B cell (primary cell): ENCODE measurements at regions not wholly inside any gene's neighbourhood (a gene's known extent, or its start where the extent isn't known, plus 50 kb on each side); places are given as distances from the start of the nearest gene placed in this dataset.

Experiments
- EZH2 ChIP-seq: IDR thresholded peaks from 2 replicates; pipeline ENCODE4 v1.6.1; 2012; ENCODE audit warnings: borderline replicate concordance, low read depth, mild to moderate bottlenecking, moderate library complexity, low read length; ENCODE audit not compliant: insufficient read depth, poor library complexity, severe bottlenecking
- TF ChIP-seq, protein P1 (sequence below): fragments of 200-600 bp; IDR thresholded peaks from one replicate; pipeline ENCODE4 v1.8.0; 2022; ENCODE audit warnings: antibody characterized with exemption, mild to moderate bottlenecking

DNA sequence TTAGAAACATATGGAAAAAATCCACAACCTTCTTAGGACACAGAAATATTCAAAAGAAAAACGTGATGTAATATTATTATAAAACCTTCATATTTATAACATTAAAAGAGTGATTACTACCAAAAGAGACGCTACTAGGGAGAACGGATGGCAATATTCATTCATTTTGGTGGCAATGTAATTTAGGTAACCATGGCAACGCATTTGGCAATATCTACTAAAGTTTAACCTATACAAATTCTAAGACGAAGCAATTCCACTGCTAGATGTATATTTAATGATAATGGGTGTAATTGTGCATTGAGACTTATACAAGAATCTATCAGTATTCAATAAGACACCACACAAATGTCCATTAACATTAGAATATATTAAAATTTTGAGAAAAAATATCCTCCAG, 709.4 kb downstream of the ARAP2 start:
- TF ChIP-seq, protein P1, sequence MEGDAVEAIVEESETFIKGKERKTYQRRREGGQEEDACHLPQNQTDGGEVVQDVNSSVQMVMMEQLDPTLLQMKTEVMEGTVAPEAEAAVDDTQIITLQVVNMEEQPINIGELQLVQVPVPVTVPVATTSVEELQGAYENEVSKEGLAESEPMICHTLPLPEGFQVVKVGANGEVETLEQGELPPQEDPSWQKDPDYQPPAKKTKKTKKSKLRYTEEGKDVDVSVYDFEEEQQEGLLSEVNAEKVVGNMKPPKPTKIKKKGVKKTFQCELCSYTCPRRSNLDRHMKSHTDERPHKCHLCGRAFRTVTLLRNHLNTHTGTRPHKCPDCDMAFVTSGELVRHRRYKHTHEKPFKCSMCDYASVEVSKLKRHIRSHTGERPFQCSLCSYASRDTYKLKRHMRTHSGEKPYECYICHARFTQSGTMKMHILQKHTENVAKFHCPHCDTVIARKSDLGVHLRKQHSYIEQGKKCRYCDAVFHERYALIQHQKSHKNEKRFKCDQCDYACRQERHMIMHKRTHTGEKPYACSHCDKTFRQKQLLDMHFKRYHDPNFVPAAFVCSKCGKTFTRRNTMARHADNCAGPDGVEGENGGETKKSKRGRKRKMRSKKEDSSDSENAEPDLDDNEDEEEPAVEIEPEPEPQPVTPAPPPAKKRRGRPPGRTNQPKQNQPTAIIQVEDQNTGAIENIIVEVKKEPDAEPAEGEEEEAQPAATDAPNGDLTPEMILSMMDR: no peak
- TF ChIP-seq EZH2: no peak
